ENCODE measurements at regions not wholly inside any gene's neighbourhood (a gene's known extent, or its start where the extent isn't known, plus 50 kb on each side); places are given as distances from the start of the nearest gene placed in this dataset.

DNA sequence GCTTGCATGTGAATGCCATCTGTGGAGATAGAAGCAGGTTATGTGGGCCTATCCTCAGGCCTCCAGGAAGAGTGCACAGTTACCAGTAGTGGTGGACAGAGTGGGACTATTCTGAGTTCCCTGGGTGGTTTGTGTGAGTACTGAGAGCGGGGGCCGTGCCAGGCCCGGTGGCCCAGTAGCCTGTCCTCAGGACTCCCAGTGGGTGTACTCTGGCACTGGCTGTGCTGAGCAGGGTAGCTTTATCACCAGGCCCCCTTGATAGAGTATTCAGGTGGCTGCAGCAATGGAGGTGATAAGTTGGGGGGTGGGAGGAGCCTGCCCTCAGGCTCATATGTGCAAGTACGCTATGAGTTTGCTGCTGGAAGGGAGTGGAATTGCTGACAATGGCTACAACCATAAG is 979.0 kb upstream of the PIK3C3 start:
- no peaks in the 10 kb centered on the region for H3K23me2 ChIP-seq (ENCODE audit: low read depth, low read length)
- H3K14ac ChIP-seq (ENCODE audit: insufficient read length): no peak overlapping the region
- no peaks in the 10 kb centered on the region for H3K36me3 ChIP-seq (ENCODE audit: control insufficient read depth in 2 of 4, insufficient read depth in 4 of 4, low read length in 3 of 4)
- no peak overlapping the region for H2BK12ac ChIP-seq (ENCODE audit: low read depth, low read length)
- H2BK20ac ChIP-seq (ENCODE audit: low read length): no peak overlapping the region
- no peaks in the 10 kb centered on the region for H4K20me1 ChIP-seq (replicated peaks in 1 of 2; ENCODE audit: control insufficient read depth in 1 of 2, insufficient read depth in 2 of 2, low read length in 2 of 2)
- DNase-seq (ENCODE audit: low read depth in 1 of 2, low spot score in 2 of 2) (no peak), FAIRE-seq (no peak)
- H2AFZ ChIP-seq (ENCODE audit: low read length): peak overlapping the region; percentile 91; the same call in 1 of the 2 replicates
- peaks cover 0 to 5% (median 0%) of the 10 kb centered on the region in 4 experiments; a peak in 2 of 7 replicates for H3K4me1 ChIP-seq (replicated peaks in 1 of 4; ENCODE audit: control insufficient read depth in 3 of 4, insufficient read depth in 4 of 4, low read length in 3 of 4)
- H4K91ac ChIP-seq (replicated peaks; ENCODE audit: insufficient read length, low read length): no peak overlapping the region
- H3K79me2 ChIP-seq (ENCODE audit: control insufficient read depth in 1 of 2, insufficient read depth in 2 of 2, low read length in 2 of 2): no peaks in the 10 kb centered on the region
- no peak overlapping the region for H3K23ac ChIP-seq (ENCODE audit: insufficient read length)
- no peaks in the 10 kb centered on the region; a peak in 1 of 4 replicates for H3K9me3 ChIP-seq (ENCODE audit: insufficient read depth in 2 of 2, low read depth in 1 of 2, low read length in 1 of 2)
- CTCF ChIA-PET (ENCODE audit: partially characterized antibody): interaction anchor here (0.6 to 2.6 kb wide), 3 partner anchors 19 to 772 kb away, joined by 3 to 6 read pairs (median 3); no protein-coding TSS in a partner anchor
- no peaks in the 10 kb centered on the region for H3K27me3 ChIP-seq (replicated peaks in 1 of 4; ENCODE audit: control insufficient read depth in 3 of 4, extremely low read depth in 1 of 4, insufficient read depth in 3 of 4, low read length in 3 of 4)
- H2BK5ac ChIP-seq (ENCODE audit: low read depth, low read length): no peak overlapping the region
- no peak overlapping the region for H3K4ac ChIP-seq (replicated peaks; ENCODE audit: insufficient read length, low read depth, low read length)
- 100% methylated on average over 4 of the region's 4 CpGs; no CpG with 5 or more reads in 1 of the 2 experiments for WGBS, 2 experiments (ENCODE audit: extremely low coverage in 1 of 2, insufficient coverage in 1 of 2, insufficient read length in 1 of 2, insufficient replicate concordance in 2 of 2, low coverage in 1 of 2, low lambda C conversion rate in 2 of 2, missing lambda C conversion rate in 1 of 2)
- H3K79me1 ChIP-seq (ENCODE audit: low read depth, low read length): no peaks in the 10 kb centered on the region
- POLR2A ChIA-PET (ENCODE audit: partially characterized antibody): no interaction called here
- H4K5ac ChIP-seq (ENCODE audit: insufficient read length, low read depth, low read length): no peak overlapping the region
- H2BK15ac ChIP-seq (ENCODE audit: low read length): no peak overlapping the region
- no peak overlapping the region for H3K56ac ChIP-seq (replicated peaks; ENCODE audit: insufficient read length, low read depth, low read length)
- no peak overlapping the region for H2AK5ac ChIP-seq (ENCODE audit: low read depth, low read length)
- H2BK120ac ChIP-seq (replicated peaks; ENCODE audit: low read depth, low read length): no peak overlapping the region
- no peak overlapping the region for H3K27ac ChIP-seq (ENCODE audit: low read depth, low read length)
- H3K9ac ChIP-seq (replicated peaks in 1 of 4; ENCODE audit: extremely low read depth in 1 of 4, low read depth in 3 of 4, low read length in 3 of 4): no peak overlapping the region
- H4K8ac ChIP-seq (ENCODE audit: extremely low read depth, insufficient read depth, low read length): no peak overlapping the region
- H3K4me3 ChIP-seq (ENCODE audit: extremely low read depth in 1 of 4, insufficient read depth in 2 of 4, low read depth in 3 of 4, low read length in 4 of 4): no peak overlapping the region
- no peak overlapping the region for H3K18ac ChIP-seq (ENCODE audit: extremely low read depth, low read length)
- no peak overlapping the region for H3K4me2 ChIP-seq (ENCODE audit: insufficient read depth in 1 of 2, low read depth in 2 of 2, low read length in 2 of 2)
- no peak for TF ChIP-seq EZH2 (IDR thresholded peaks at IDR 0.05; ENCODE audit: low read depth, low read length, severe bottlenecking)
- TF ChIP-seq ZNF274 (IDR thresholded peaks at IDR 0.05; ENCODE audit: borderline replicate concordance, extremely low read depth, low read length): no peak
- TF ChIP-seq POLR2A (IDR thresholded peaks at IDR 0.05; ENCODE audit: control extremely low read depth in 1 of 2, low read depth in 2 of 2, low read length in 2 of 2): no peak
- TF ChIP-seq CREB1 (IDR thresholded peaks at IDR 0.05): no peak
- no peak for TF ChIP-seq SUZ12 (IDR thresholded peaks at IDR 0.05; ENCODE audit: low read length)
- TF ChIP-seq GTF2F1 (IDR thresholded peaks at IDR 0.05; ENCODE audit: borderline replicate concordance, low read depth, low read length): no peak
- no peak for TF ChIP-seq SRF (IDR thresholded peaks at IDR 0.05; ENCODE audit: low read depth, low read length)
- no peak for TF ChIP-seq TBP (IDR thresholded peaks at IDR 0.05; ENCODE audit: low read depth, low read length)
- no peak for TF ChIP-seq CBX8 (IDR thresholded peaks at IDR 0.05; ENCODE audit: borderline replicate concordance, low read depth, low read length)
- no peak for TF ChIP-seq RNF2 (IDR thresholded peaks at IDR 0.05; ENCODE audit: borderline replicate concordance, low read depth, low read length, missing control alignments, poor library complexity, severe bottlenecking)
- no peak for TF ChIP-seq BRCA1 (IDR thresholded peaks at IDR 0.05; ENCODE audit: low read depth, low read length)
- TF ChIP-seq TAF1 (IDR thresholded peaks at IDR 0.05; ENCODE audit: low read depth, low read length): no peak
- no peak for TF ChIP-seq SAP30 (IDR thresholded peaks at IDR 0.05; ENCODE audit: insufficient read depth, insufficient replicate concordance, low read length)
- TF ChIP-seq, protein P1, sequence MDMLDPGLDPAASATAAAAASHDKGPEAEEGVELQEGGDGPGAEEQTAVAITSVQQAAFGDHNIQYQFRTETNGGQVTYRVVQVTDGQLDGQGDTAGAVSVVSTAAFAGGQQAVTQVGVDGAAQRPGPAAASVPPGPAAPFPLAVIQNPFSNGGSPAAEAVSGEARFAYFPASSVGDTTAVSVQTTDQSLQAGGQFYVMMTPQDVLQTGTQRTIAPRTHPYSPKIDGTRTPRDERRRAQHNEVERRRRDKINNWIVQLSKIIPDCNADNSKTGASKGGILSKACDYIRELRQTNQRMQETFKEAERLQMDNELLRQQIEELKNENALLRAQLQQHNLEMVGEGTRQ (IDR thresholded peaks at IDR 0.05; ENCODE audit: low read length): no peak

All from H1 (cell line).